ENCODE measurements at regions not wholly inside any gene's neighbourhood (a gene's known extent, or its start where the extent isn't known, plus 50 kb on each side); places are given as distances from the start of the nearest gene placed in this dataset.

GRCh38 chr1:90204023-90204590 lies 209.2 kb downstream of the ZNF326 start:
- no peak overlapping the region for H3K4me2 ChIP-seq (ENCODE audit: low read length)
- H3K27me3 ChIP-seq (ENCODE audit: insufficient read depth, low read length), result peaks cover 17% of the 10 kb centered on the region
- H3K79me2 ChIP-seq (ENCODE audit: insufficient read depth, low read length), result no peaks in the 10 kb centered on the region
- H4K20me1 ChIP-seq (ENCODE audit: insufficient read depth), result no peaks in the 10 kb centered on the region
- ATAC-seq (no peak), DNase-seq (ENCODE audit: low read depth, low spot score) (no peak)
- H3K9me3 ChIP-seq (ENCODE audit: control insufficient read depth in 1 of 2, insufficient read depth in 1 of 2, low read depth in 1 of 2, low read length in 2 of 2), result no peaks in the 10 kb centered on the region
- no peak overlapping the region for H3K27ac ChIP-seq (ENCODE audit: low read depth, low read length)
- H3K4me1 ChIP-seq (ENCODE audit: control insufficient read depth in 1 of 2, insufficient read depth in 2 of 2, low read length in 2 of 2), result no peaks in the 10 kb centered on the region
- H3K4me3 ChIP-seq (replicated peaks in 1 of 2; ENCODE audit: low read depth in 1 of 2, low read length in 2 of 2), result no peak overlapping the region
- no peaks in the 10 kb centered on the region for H3K36me3 ChIP-seq (ENCODE audit: control insufficient read depth in 1 of 2, insufficient read depth in 2 of 2, low read length in 2 of 2)
- no peak for TF ChIP-seq CTCF (IDR thresholded peaks at IDR 0.05 in 2 of 3, conservative IDR thresholded peaks at IDR 0.05 in 1 of 3; ENCODE audit: borderline replicate concordance in 1 of 3, insufficient read depth in 1 of 3, low read depth in 2 of 3, low read length in 2 of 3)
- TF ChIP-seq ATF3 (IDR thresholded peaks at IDR 0.05), result no peak
- TF ChIP-seq EGR1 (IDR thresholded peaks at IDR 0.05; ENCODE audit: low read depth), result no peak
- no peak for TF ChIP-seq CEBPB (IDR thresholded peaks at IDR 0.05; ENCODE audit: low read depth)
- TF ChIP-seq POLR2AphosphoS5 (IDR thresholded peaks at IDR 0.05; ENCODE audit: low read depth, low read length), result no peak
- no peak for TF ChIP-seq TCF7L2 (IDR thresholded peaks at IDR 0.05; ENCODE audit: borderline replicate concordance, extremely low read depth, insufficient read depth, insufficient read length)
- no TSS peak for BruUV-seq (replicated peaks)
- intact Hi-C loops (cut with micrococcal nuclease), result no loop called here
- POLR2A ChIA-PET, result no interaction called here
- H3K9ac ChIP-seq (ENCODE audit: low read length), result no peak overlapping the region
- RAD21 ChIA-PET (ENCODE audit: low non-redundant PET in 1 of 2, low total read pairs in 2 of 2, uncharacterized antibody in 2 of 2, unreplicated experiment in 2 of 2), result no interaction called here
- CTCF ChIA-PET, result no interaction called here
- no peak overlapping the region for H2AFZ ChIP-seq (ENCODE audit: low read depth, low read length, poor library complexity, severe bottlenecking)
- H3K9me2 ChIP-seq (ENCODE audit: insufficient read depth), result no peaks in the 10 kb centered on the region
